IMR-90 (cell line): ENCODE measurements at regions not wholly inside any gene's neighbourhood (a gene's known extent, or its start where the extent isn't known, plus 50 kb on each side); places are given as distances from the start of the nearest gene placed in this dataset.

Source experiments
- ATAC-seq: fragments of 200-7000 bp; cut with Tn5 transposase; 2 replicates; pipeline ENCODE4 v1.9.1; 2020; ENCODE audit warnings: low read depth, mild to moderate bottlenecking, moderate library complexity
- BruUV-seq: library from RNA; stranded (reverse); fragments of 400-500 nt; replicated peaks from 2 replicates; lab custom pipeline; 2021; lab: Mats Ljungman, UMichigan
- CTCF ChIA-PET: fragments of 300-600 bp; formaldehyde crosslinking; extraction: SDS; loops from one replicate; lab custom pipeline; 2021; ENCODE audit warnings: antibody characterized with exemption; lab: Yijun Ruan, JAX
- POLR2A ChIA-PET: fragments of 300-600 bp; sonication (Branson Sonifier 250); formaldehyde crosslinking; loops from one replicate; lab custom pipeline; 2022; ENCODE audit warnings: antibody characterized with exemption; ENCODE audit not compliant: unreplicated experiment; lab: Charles Lee
- DNase-seq: peaks from one replicate; pipeline ENCODE4 v3.0.0; 2013
- H2AFZ ChIP-seq: replicated peaks from 2 replicates; pipeline ENCODE3; 2013; ENCODE audit warnings: low read length, mild to moderate bottlenecking; ENCODE audit not compliant: poor library complexity
- H2AK5ac ChIP-seq: 2 replicates; pipeline ENCODE4 v1.6.1; 2013; ENCODE audit warnings: low read depth, low read length, inconsistent platforms
- H2AK9ac ChIP-seq: replicated peaks from 2 replicates; pipeline ENCODE3; 2013; ENCODE audit warnings: mild to moderate bottlenecking, low read depth, low read length, moderate library complexity; ENCODE audit not compliant: poor library complexity
- H2BK120ac ChIP-seq: 2 replicates; pipeline ENCODE4 v1.6.1; 2013; ENCODE audit warnings: low read depth, low read length, inconsistent platforms
- H2BK15ac ChIP-seq: 3 replicates; pipeline ENCODE4 v1.6.1; 2013; ENCODE audit warnings: low read depth, low read length, inconsistent platforms
- H2BK20ac ChIP-seq: 2 replicates; pipeline ENCODE4 v1.6.1; 2013; ENCODE audit warnings: low read depth, mild to moderate bottlenecking, inconsistent platforms, low read length, moderate library complexity
- H2BK5ac ChIP-seq: 2 replicates; pipeline ENCODE4 v1.6.1; 2013; ENCODE audit warnings: mild to moderate bottlenecking, low read depth, low read length, inconsistent platforms; ENCODE audit not compliant: poor library complexity, severe bottlenecking
- H3K14ac ChIP-seq: replicated peaks from 2 replicates; pipeline ENCODE4 v1.6.1; 2013; ENCODE audit warnings: low read depth, low read length, inconsistent platforms
- H3K18ac ChIP-seq: 2 replicates; pipeline ENCODE4 v1.6.1; 2013; ENCODE audit warnings: low read depth, low read length, control low read depth
- H3K23ac ChIP-seq: 2 replicates; pipeline ENCODE4 v1.6.1; 2013; ENCODE audit warnings: low read depth, low read length, inconsistent platforms
- H3K27ac ChIP-seq: 2 replicates; pipeline ENCODE4 v1.5.1; 2013; ENCODE audit warnings: mild to moderate bottlenecking, control low read depth, low read length; ENCODE audit not compliant: insufficient read depth
- H3K27me3 ChIP-seq: 2 replicates; pipeline ENCODE4 v1.6.1; 2013; ENCODE audit warnings: low read length; ENCODE audit not compliant: control insufficient read depth, insufficient read depth
- H3K36me3 ChIP-seq: 2 replicates; pipeline ENCODE4 v1.6.1; 2013; ENCODE audit warnings: low read length, mixed read lengths; ENCODE audit not compliant: control insufficient read depth, insufficient read depth
- H3K4ac ChIP-seq: 2 replicates; pipeline ENCODE4 v1.6.1; 2013; ENCODE audit warnings: low read depth, low read length, inconsistent platforms
- H3K4me1 ChIP-seq: 2 replicates; pipeline ENCODE4 v1.6.1; 2013; ENCODE audit warnings: low read length, mixed read lengths; ENCODE audit not compliant: control insufficient read depth, insufficient read depth
- H3K4me2 ChIP-seq: 2 replicates; pipeline ENCODE4 v1.6.1; 2013; ENCODE audit warnings: low read depth, mild to moderate bottlenecking, control low read depth, low read length, moderate library complexity
- H3K4me3 ChIP-seq: 2 replicates; pipeline ENCODE4 v1.5.1; 2013; ENCODE audit warnings: low read depth, mild to moderate bottlenecking, control low read depth, low read length, moderate library complexity; ENCODE audit not compliant: insufficient read depth
- H3K56ac ChIP-seq: 2 replicates; pipeline ENCODE4 v1.6.1; 2013; ENCODE audit warnings: low read length, inconsistent platforms; ENCODE audit not compliant: insufficient read depth; ENCODE audit errors: extremely low read depth
- H3K79me1 ChIP-seq, 2 experiments: 2 replicates each; pipeline ENCODE4 v1.6.1; 2013; ENCODE audit warnings: low read length in 2 of 2, inconsistent platforms in 1 of 2, low read depth in 1 of 2
- H3K9ac ChIP-seq: 2 replicates; pipeline ENCODE4 v1.6.1; 2013; ENCODE audit warnings: low read depth, low read length, control low read depth
- H3K9me1 ChIP-seq: 2 replicates; pipeline ENCODE4 v1.6.1; 2013; ENCODE audit warnings: low read length, inconsistent platforms; ENCODE audit not compliant: insufficient read depth
- H3K9me3 ChIP-seq: 2 replicates; pipeline ENCODE4 v1.6.1; 2013; ENCODE audit warnings: low read length; ENCODE audit not compliant: control insufficient read depth, insufficient read depth
- H4K20me1 ChIP-seq: 2 replicates; pipeline ENCODE4 v1.6.1; 2013; ENCODE audit warnings: low read length, inconsistent platforms; ENCODE audit not compliant: insufficient read depth
- H4K5ac ChIP-seq: 2 replicates; pipeline ENCODE4 v1.6.1; 2013; ENCODE audit warnings: mild to moderate bottlenecking, low read depth, low read length, control low read depth
- H4K8ac ChIP-seq, 2 experiments: 2 replicates each; pipeline ENCODE4 v1.6.1; 2013; ENCODE audit warnings: low read depth in 2 of 2, low read length in 2 of 2, control low read depth in 1 of 2, inconsistent platforms in 1 of 2
- H4K91ac ChIP-seq: 2 replicates; pipeline ENCODE4 v1.6.1; 2013; ENCODE audit warnings: low read depth, low read length, inconsistent platforms; ENCODE audit not compliant: insufficient read depth
- CEBPB ChIP-seq: IDR thresholded peaks from 2 replicates; pipeline ENCODE4 v1.6.1; 2012; ENCODE audit warnings: low read depth, low read length, improper control_type of control experiment
- MAFK ChIP-seq: IDR thresholded peaks from 2 replicates; pipeline ENCODE4 v1.6.1; 2012; ENCODE audit warnings: low read depth, low read length, improper control_type of control experiment
- USF2 ChIP-seq: fragments of 150-350 bp; IDR thresholded peaks from 2 replicates; pipeline ENCODE4 v1.6.1; 2017; ENCODE audit warnings: mild to moderate bottlenecking, antibody characterized with exemption, low read length, low read depth
- WGBS, 2 experiments: methylation state at CpG; one replicate each; pipeline versions ENCODE4 v1.1.5 to v1.1.7; 2013; ENCODE audit warnings: missing lambda C conversion rate in 2 of 2; ENCODE audit not compliant: insufficient read length in 1 of 2; ENCODE audit errors: extremely low coverage in 2 of 2; 5-methylcytosine and 5-hydroxymethylcytosine counted together
- dilution Hi-C: fragments of 300-500 bp; cut with HindIII; formaldehyde crosslinking; loops from one replicate; pipeline ENCODE4 v1.14.3; 2018; ENCODE audit warnings: low sequenced_read_pairs; ENCODE audit not compliant: unreplicated experiment
- in situ Hi-C: fragments of 300-500 bp; cut with MboI; formaldehyde crosslinking; loops from 3 replicates; pipeline ENCODE4 v1.14.3; 2019; ENCODE audit warnings: low sequenced_read_pairs, inconsistent platforms, mixed read lengths
- intact Hi-C: fragments of 100-400 bp; cut with micrococcal nuclease; formaldehyde crosslinking; loops from 2 replicates; pipeline ENCODE4 v1.10.0; 2022

- no peak overlapping the region for H2BK5ac ChIP-seq
- CTCF ChIA-PET, result no interaction called here
- ATAC-seq, result no peak
Observed at GRCh38 chr3:154849408-154849807, 230.7 kb upstream of the MME start.

More at GRCh38 chr3:154849408-154849807, 230.7 kb upstream of the MME start:
- H2AK5ac ChIP-seq, result no peak overlapping the region
- dilution Hi-C loops, result no loop called here
- no peak overlapping the region for H3K4me2 ChIP-seq
- H3K36me3 ChIP-seq, result no peaks in the 10 kb centered on the region
- TF ChIP-seq USF2, result no peak
- TF ChIP-seq MAFK, result no peak
- TF ChIP-seq CEBPB, result no peak
- no TSS peak for BruUV-seq
- intact Hi-C loops, result no loop called here
- no peak overlapping the region for H2AK9ac ChIP-seq
- no peaks in the 10 kb centered on the region for H3K27me3 ChIP-seq
- H3K56ac ChIP-seq, result no peak overlapping the region
- no peaks in the 10 kb centered on the region for H3K79me1 ChIP-seq
- no peak overlapping the region for H3K23ac ChIP-seq
- H3K4me1 ChIP-seq, result peaks cover 2% of the 10 kb centered on the region; the same call in 1 of the 2 replicates
- H3K9me3 ChIP-seq, result no peaks in the 10 kb centered on the region
- H3K9me1 ChIP-seq, result no peaks in the 10 kb centered on the region
- no peak overlapping the region for H3K4me3 ChIP-seq
- DNase-seq, result no peak
- H3K18ac ChIP-seq, result peak overlapping the region; percentile 44; the same call in 1 of the 2 replicates
- H4K20me1 ChIP-seq, result no peaks in the 10 kb centered on the region
- in situ Hi-C loops, result no loop called here
- H4K8ac ChIP-seq, result no peak overlapping the region
- H3K27ac ChIP-seq, result no peak overlapping the region
- no peak overlapping the region for H3K9ac ChIP-seq
- no peak overlapping the region for H4K91ac ChIP-seq
- no peak overlapping the region for H3K14ac ChIP-seq
- H2BK15ac ChIP-seq, result no peak overlapping the region
- H2BK120ac ChIP-seq, result no peak overlapping the region
- no CpG with 5 or more reads among the region's 2 CpGs for WGBS, 2 experiments
- H3K4ac ChIP-seq, result no peak overlapping the region
- POLR2A ChIA-PET, result no interaction called here
- no peak overlapping the region for H4K5ac ChIP-seq
- H2AFZ ChIP-seq, result no peak overlapping the region
- no peak overlapping the region for H2BK20ac ChIP-seq
